ENCODE measurements at regions not wholly inside any gene's neighbourhood (a gene's known extent, or its start where the extent isn't known, plus 50 kb on each side); places are given as distances from the start of the nearest gene placed in this dataset.

- DNase-seq, result no peak
Observed at GRCh38 chr12:91418221-91419090, 235.8 kb upstream of the DCN start.

GRCh38 chr12:91417650-91418049, 235.0 kb upstream of the DCN start:
- DNase-seq, result no peak

DNA sequence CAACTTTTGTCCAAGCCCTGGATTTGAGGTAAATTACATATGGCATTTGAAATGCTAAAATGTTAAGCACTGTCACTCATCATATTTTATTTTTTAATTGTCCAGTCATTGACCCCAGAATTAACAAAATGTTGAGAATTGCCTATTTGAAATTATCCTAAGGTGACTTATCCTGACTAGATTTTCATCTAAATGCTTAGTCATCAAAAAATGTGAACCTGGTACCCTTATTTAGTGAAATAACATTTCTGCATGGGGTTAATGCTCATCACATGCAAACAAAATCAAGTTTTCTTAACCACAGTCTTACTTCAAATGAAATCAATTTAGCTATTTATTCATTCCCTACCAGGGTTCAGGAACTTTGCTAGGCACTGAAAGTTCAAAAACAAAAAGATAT, 232.0 kb upstream of the DCN start:
- DNase-seq, result no peak

GRCh38 chr12:91413581-91414546, 231.2 kb upstream of the DCN start:
- DNase-seq, result no peak

- peak; percentile 54 for DNase-seq
Observed at GRCh38 chr12:91406920-91407341, 224.3 kb upstream of the DCN start.

GRCh38 chr12:91404441-91404840, 221.8 kb upstream of the DCN start:
- DNase-seq, result peak; percentile 38

- no peak for DNase-seq
Observed at GRCh38 chr12:91401190-91401589, 218.6 kb upstream of the DCN start.

- no peak for DNase-seq
Observed at GRCh38 chr12:91400271-91400670, 217.7 kb upstream of the DCN start.

- DNase-seq, result no peak
Observed at GRCh38 chr12:91397866-91398532, 215.4 kb upstream of the DCN start.

DNA sequence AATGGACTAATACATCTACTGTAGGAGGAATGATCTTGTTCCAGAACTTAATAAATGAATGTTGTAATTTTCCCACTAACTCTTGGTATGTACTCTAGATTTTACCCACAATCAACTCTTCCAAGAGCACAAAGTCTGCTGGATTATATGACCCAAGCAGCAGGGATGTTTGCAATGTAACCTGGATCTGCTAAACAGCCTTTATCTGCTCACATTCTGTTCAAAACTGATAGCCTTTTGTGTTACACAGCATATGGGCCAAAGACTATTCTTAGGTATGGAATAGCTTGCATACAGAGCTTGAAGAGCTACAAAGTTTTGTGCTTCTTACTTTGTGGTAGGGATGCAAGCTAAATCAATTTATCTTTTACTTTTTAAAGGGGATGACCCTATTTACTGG, 213.7 kb upstream of the DCN start:
- no peak for DNase-seq

DNA sequence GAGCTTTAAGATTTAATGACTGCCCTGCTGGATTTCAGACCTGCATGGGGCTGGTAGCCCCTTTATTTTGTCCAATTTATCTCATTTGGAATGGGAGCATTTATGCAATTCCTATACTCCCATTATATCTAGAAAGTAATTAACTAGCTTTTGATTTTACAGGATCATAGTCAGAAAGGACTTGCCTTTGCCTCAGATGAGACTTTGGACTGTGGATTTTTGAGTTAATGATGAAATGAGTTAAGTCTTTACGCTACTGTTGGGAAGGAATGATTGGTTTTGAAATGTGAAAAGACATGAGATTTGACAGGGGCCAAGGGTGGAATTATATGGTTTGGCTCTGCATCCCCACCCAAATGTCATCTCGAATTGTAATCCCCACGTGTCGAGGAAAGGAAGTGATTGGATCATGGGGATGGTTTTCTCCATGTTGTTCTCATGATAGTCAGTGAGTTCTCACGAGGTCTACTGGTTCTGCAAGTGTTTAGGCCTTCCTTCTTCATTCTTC, 213.1 kb upstream of the DCN start:
- DNase-seq, result no peak

DNA sequence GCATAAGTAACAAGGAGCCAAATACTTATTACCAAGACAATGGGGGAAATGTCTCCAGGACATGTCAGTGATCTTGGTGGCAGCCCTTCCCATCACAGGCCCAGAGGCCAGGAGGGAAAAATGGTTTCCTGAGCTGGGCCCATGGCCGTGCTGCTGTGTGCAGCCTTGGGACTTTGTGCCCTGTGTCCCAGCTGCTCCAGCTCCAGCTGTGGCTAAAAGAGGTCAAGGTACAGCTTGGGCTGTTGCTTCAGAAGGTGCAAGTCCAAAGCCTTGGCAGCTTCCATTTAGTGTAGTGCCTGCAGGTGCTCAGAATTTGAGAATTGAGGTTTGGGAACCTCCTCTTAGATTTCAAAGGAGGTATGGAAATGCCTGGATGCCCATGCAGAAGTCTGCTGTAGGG, 212.3 kb upstream of the DCN start:
- no peak for DNase-seq

- no peak for DNase-seq
Observed at GRCh38 chr12:91388573-91388972, 206.0 kb upstream of the DCN start.

DNA sequence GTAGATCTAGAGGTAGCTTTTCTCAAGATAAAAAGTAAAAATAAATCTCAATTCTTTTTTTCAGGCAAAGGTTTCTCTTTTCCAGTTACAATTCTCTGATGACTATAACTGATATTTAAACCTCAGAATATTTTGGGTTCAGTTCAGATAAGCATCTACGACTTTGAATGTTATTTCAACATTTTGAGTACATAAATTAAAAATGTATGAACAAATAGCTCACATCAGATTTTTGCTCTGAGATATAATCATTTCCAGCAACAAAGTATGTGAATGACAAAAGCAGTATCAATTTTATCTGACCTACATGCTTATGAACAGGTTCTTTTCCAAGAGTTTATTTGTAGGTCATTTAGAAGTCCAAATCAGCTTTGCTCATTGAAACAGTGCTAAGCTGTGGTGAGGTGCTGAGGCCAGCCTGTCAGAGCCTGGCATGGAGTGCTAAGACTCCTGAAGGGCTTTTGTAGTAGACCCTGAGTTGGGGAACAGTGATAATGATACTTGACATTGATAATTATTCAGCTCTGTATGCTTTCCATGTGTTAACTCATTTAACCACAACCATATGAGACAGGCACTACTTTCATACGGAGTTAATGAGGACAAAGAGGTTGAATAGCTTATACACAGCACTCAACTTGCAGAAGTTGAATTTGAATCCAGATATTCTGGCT, 205.0 kb upstream of the DCN start:
- DNase-seq, result no peak

- DNase-seq, result no peak
Observed at GRCh38 chr12:91384806-91385205, 202.2 kb upstream of the DCN start.

- DNase-seq, result no peak
Observed at GRCh38 chr12:91384366-91384765, 201.7 kb upstream of the DCN start.

DNA sequence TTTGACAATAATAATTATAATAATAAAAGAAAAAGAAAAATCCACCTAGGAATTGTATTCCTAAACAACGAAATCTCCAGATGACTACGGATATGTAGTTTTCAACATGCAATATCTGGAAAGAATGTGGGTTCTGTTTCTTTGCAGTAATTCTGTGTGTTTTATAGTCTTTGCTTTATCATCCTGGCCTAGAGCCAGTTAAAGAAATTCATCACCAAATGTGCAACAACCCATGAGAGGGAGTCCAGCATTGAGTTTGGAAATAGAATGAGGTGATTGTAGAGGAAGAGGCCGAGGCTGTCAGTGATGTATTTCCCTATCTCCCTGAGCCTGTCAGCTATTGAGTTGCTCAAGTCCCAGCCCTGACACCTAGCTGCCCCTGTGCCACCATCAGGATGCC, 200.5 kb upstream of the DCN start:
- no peak for DNase-seq

DNA sequence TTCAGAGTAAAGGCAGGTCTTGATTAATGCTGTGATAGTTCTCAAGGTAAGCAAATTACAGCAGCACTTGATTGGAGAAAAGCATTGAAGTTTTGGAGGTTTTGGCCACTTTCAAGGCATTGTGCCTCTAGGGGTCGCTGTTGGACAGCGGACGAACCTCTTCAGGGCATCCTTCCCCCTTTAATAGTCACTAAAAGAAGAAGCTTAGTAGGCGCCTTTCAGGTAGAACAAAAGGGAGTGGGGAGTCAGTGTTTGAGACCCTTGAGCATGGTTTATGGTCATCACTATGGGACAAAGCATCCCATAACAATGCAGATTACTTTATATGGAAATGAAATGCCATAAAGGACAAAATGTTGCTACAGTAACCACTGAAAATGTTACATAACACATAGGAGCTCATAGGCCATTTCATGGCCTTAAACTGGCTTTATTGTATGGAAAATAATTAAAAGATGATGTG, 199.5 kb upstream of the DCN start:
- DNase-seq, result peak; percentile 77

- no peak for DNase-seq
Observed at GRCh38 chr12:91381309-91381804, 198.7 kb upstream of the DCN start.

DNA sequence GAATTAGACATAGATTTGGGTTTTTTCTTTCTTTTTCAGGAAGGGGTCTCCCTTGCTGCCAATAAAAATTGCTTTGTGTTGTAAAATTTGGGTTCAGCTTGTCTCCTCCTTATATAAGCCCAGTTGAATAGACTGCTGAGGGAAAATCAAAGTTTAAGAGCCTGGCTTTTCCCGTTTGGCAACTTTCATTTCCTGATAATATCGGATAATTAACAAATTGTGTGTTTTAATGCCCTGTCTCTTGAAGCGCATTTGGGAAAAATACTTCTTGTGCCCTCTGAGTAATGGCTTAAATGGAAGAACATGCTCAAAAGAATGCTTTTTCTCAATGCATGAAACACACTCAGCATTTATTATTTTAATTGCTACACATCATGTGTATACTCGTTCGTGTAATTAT, 198.0 kb upstream of the DCN start:
- DNase-seq, result no peak

DNA sequence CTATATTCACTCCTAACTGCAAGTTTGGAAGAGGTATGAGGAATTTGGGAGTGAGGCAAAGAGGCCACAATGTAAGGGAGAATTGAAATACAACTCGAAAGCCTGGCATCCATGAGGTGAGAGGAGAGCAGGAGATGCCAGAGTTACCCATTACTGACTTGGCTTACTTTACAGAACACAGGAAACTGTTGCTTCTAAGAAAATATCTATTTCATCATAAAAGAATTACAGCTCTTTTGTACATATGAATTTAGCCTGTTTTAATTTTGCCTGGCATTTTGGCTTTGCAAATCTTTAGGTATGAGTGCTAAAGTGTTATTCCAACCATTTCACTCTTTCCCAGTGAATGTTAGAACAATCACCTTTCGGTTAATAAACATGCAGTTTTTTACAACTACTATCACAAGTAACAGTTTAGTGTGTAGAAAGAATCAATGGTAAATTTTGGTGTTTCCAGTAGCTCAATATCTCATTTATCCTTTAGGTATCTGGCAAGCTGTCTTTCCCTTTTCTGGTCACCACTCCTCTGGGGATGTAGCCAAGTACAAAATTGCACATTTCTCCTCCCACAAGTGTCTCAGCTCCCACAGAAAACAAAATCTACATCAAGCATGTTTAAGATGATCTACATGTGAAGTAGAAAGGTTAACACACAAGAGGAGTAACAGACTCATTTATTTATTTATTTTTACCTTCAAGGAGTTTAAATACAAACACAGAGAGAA, 196.6 kb upstream of the DCN start:
- no peak for DNase-seq

All from NCI-H146 (cell line).